GM19035 (cell line): ENCODE measurements at regions not wholly inside any gene's neighbourhood (a gene's known extent, or its start where the extent isn't known, plus 50 kb on each side); places are given as distances from the start of the nearest gene placed in this dataset.

Experiments
- ATAC-seq: cut with Tn5 transposase; IDR thresholded peaks from one replicate; pipeline ENCODE4 v1.9.1; 2021; ENCODE audit not compliant: unreplicated experiment

- ATAC-seq: no peak
These were observed 229.8 kb downstream of the PIK3C3 start for GRCh38 chr18:42184685-42185477.

- no peak for ATAC-seq
These were observed 230.5 kb downstream of the PIK3C3 start for GRCh38 chr18:42185486-42185885.

GRCh38 chr18:42187611-42188380, 232.8 kb downstream of the PIK3C3 start:
- peak; percentile 79 for ATAC-seq

GRCh38 chr18:42190643-42191042, 235.6 kb downstream of the PIK3C3 start:
- ATAC-seq: no peak

- no peak for ATAC-seq
These were observed 237.5 kb downstream of the PIK3C3 start for GRCh38 chr18:42192251-42193248.

- ATAC-seq: no peak
These were observed 241.6 kb downstream of the PIK3C3 start for GRCh38 chr18:42196651-42197050.

- ATAC-seq: no peak
These were observed 246.1 kb downstream of the PIK3C3 start for GRCh38 chr18:42201137-42201536.

GRCh38 chr18:42211201-42211600, 256.2 kb downstream of the PIK3C3 start:
- ATAC-seq: no peak

- no peak for ATAC-seq
These were observed 267.5 kb downstream of the PIK3C3 start for GRCh38 chr18:42222557-42222956.

GRCh38 chr18:42228581-42228980, 273.5 kb downstream of the PIK3C3 start:
- ATAC-seq: no peak

- peak; percentile 94 for ATAC-seq
These were observed 274.5 kb downstream of the PIK3C3 start for GRCh38 chr18:42229211-42230210.

- ATAC-seq: no peak
These were observed 275.6 kb downstream of the PIK3C3 start for GRCh38 chr18:42230636-42231035.

- no peak for ATAC-seq
These were observed 276.2 kb downstream of the PIK3C3 start for GRCh38 chr18:42231284-42231683.

GRCh38 chr18:42231796-42232195, 276.8 kb downstream of the PIK3C3 start:
- no peak for ATAC-seq

GRCh38 chr18:42233908-42234307, 278.9 kb downstream of the PIK3C3 start:
- ATAC-seq: no peak

GRCh38 chr18:42242758-42243157, 287.7 kb downstream of the PIK3C3 start:
- ATAC-seq: no peak

- ATAC-seq: no peak
These were observed 290.1 kb downstream of the PIK3C3 start for GRCh38 chr18:42245137-42245536.

- ATAC-seq: no peak
These were observed 301.1 kb downstream of the PIK3C3 start for GRCh38 chr18:42255908-42256765.
